Activated CD8-positive, alpha-beta memory T cell treated with anti-CD3 and anti-CD28 coated beads for 36 hours (primary cell): ENCODE measurements at regions not wholly inside any gene's neighbourhood (a gene's known extent, or its start where the extent isn't known, plus 50 kb on each side); places are given as distances from the start of the nearest gene placed in this dataset.
"Not testable (repeated sequence)": the region's sequence is repeated elsewhere in the genome, so short reads cannot be mapped to it uniquely, and the experiment has no call there.

Experiments used
- CTCF ChIA-PET: fragments of 350-600 bp; sonication (Branson Sonifier 250); formaldehyde crosslinking; loops from one replicate; lab custom pipeline; 2021; ENCODE audit warnings: antibody characterized with exemption; lab: Charles Lee
- POLR2A ChIA-PET: fragments of 350-600 bp; sonication (Branson Sonifier 250); formaldehyde crosslinking; loops from one replicate; lab custom pipeline; 2021; ENCODE audit warnings: antibody characterized with exemption; lab: Charles Lee

DNA sequence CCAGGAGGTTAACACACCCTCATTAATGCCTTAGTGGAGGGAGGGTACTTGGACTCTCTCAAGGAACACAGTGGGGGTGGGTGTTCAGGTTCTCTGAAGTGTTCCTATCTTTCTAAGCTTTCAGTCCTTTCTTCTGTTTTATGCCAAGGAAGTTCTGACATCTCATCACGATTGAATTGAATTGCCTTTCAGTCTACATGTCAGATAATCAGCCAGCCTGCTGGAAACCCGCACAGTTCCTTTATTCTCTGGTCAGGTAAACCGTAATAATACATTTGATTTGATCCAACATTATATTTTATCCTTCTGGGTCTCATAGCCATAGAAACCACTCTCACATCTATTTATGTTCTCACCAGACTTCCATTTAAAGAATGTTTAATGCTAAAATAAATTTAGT lies 339.0 kb downstream of the RWDD3 start:
- CTCF ChIA-PET = no interaction called here

DNA sequence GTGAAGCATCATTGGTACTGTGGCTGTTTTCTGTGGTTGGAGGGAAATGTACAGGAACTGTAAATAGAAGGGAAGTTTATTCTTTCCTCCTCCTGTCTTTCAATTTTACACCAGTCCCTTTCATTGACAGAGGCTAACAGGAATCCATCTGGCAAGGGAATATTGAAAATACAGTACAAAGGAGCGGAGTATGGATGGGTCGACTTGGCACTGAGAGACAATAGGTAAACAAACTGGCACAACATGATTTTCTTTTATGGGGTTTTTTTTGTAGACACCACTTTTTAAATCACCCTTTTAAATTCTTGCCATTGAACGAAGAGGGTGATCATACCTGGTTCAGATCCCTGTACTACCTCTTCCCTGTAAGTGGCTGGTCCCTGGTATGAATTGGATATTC lies 341.3 kb downstream of the RWDD3 start:
- ChIA-PET POLR2A (no interaction called here), CTCF (no interaction called here)

More for the DNA sequence above, 339.0 kb downstream of the RWDD3 start:
- POLR2A ChIA-PET = no interaction called here

- ChIA-PET POLR2A (no interaction called here), CTCF (no interaction called here)
Measured at GRCh38 chr1:95578462-95578861, 344.5 kb downstream of the RWDD3 start.

DNA sequence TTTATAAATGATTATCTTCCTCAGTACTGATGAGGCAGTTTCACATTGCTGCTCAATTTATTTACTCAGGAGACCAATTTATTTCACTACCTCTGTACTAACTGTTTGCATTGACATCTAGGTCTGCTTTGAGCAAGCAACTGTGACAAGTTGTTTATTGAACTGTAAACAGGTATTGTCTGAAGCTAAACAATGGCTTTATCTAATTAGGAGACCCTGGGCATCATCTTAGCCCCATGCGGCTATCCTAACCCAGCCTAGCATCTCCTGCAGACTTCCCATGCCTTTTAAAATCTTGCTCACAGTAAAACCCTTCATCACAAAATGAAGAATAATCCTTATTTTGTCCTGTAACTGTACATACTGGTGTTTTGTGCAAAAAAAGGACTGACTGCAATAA lies 348.2 kb downstream of the RWDD3 start:
- ChIA-PET CTCF (no interaction called here), POLR2A (no interaction called here)

DNA sequence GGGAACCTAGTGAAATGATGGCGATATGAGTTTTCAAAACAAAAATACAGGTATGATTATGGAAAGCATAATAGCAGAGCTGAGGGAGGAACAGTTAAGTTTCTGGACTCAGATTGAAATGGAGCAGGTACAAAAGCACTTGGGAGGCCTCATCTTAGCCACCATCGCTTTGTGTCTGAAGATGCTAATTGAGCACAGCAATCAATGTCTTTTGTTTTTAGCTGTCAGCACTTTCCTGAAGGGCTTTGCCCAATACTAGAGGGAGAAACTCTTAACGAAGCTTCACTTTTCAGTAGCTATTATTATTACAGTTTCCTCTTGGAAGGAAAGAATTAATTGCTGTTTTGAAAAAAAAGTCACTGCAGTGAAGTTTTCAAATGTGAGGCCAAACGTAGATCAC lies 348.7 kb downstream of the RWDD3 start:
- CTCF ChIA-PET = no interaction called here
- POLR2A ChIA-PET = no interaction called here

DNA sequence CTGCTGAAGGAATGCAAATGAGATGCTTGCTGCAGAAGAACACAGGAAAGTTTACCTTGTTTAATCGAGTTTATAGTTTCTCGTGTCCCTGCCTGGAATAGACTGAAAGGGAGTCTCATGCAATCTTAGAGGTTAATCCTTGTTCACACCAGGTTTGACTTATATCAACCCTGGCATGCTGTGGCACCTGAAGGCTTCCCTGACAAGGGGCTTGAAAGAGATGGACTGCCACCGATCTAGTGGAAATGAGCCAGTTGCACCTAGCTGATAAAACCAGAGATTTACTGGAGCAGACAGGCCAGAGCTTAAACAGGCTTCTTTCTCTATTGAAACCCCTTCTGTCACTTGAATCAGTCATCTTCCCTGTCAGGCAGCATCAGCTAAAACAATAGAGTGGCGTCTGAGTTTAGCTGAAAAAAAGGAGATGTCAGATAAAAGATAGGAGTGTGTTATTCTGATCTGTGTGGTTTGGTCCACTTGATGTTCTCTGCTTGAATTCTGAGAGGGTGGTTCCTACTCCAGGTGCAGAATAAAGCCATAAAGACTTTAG lies 349.7 kb downstream of the RWDD3 start:
- ChIA-PET POLR2A (no interaction called here), CTCF (no interaction called here)

- ChIA-PET CTCF (no interaction called here), POLR2A (no interaction called here)
Measured at GRCh38 chr1:95584315-95584714, 350.3 kb downstream of the RWDD3 start.

DNA sequence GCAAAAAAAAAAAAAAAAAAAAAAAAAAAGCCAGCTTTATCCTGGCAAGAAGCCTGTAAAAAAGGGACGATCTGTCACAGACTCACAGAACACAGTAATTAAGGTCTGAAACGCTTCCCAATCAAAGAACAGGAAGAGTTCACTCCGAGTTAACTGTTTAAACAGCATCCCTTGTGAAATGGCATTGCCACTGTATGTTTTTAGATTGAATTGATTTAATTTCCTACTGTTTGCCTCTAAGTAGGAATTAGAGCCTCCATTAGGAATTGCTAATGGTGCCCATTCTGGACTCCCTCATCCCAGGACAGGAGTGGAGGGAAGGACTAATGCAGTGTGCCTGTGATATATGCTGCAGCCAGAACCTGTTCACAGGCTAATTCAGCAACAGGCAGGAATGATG lies 370.8 kb downstream of the RWDD3 start:
- ChIA-PET POLR2A (no interaction called here), CTCF (no interaction called here)

GRCh38 chr1:95614197-95614596 lies 380.2 kb downstream of the RWDD3 start:
- ChIA-PET CTCF (no interaction called here), POLR2A (no interaction called here)

GRCh38 chr1:95615421-95615820 lies 381.4 kb downstream of the RWDD3 start:
- POLR2A ChIA-PET = no interaction called here
- CTCF ChIA-PET = no interaction called here

GRCh38 chr1:95620076-95620475 lies 386.1 kb downstream of the RWDD3 start:
- ChIA-PET CTCF (no interaction called here), POLR2A (no interaction called here)

- ChIA-PET CTCF (no interaction called here), POLR2A (no interaction called here)
Measured at GRCh38 chr1:95622609-95623008, 388.6 kb downstream of the RWDD3 start.

DNA sequence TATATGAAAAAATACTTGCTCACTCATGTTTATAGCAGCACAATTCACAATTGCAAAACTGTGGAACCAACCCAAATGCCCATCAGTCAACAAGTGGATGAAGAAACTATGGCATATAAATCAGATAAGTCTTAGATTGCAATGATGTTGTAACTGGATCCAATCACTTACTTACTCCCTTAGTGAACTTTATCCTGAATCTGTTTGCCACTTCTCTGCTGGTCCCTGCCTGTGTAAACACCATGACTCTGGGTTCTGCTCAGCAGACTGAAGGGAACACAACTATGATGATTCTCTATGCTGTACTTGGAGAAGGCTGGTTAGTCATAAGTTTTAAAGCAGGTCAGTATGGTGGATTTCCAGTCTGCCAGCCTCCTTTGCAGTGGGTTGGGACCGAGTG lies 391.2 kb downstream of the RWDD3 start:
- POLR2A ChIA-PET = no interaction called here
- CTCF ChIA-PET = no interaction called here

DNA sequence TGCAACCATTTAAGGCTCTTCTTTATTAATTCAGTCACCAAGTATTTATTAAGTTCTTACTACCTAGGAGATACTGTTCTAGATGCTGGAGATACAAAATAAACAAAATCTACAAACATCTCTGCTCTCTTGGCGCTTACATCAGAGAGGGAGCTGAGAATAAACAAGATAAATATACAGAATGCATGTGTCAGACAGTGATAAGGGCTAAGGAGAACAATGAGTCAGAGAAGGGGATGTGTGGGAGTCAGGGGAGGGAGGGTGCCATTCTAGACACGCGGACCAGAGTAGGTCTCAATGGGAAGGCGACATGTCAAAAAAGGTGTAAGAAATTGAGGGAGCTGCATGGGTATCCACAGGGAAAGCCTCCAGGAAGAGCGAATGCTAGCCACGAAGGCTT lies 393.2 kb downstream of the RWDD3 start:
- POLR2A ChIA-PET = no interaction called here
- CTCF ChIA-PET = no interaction called here

DNA sequence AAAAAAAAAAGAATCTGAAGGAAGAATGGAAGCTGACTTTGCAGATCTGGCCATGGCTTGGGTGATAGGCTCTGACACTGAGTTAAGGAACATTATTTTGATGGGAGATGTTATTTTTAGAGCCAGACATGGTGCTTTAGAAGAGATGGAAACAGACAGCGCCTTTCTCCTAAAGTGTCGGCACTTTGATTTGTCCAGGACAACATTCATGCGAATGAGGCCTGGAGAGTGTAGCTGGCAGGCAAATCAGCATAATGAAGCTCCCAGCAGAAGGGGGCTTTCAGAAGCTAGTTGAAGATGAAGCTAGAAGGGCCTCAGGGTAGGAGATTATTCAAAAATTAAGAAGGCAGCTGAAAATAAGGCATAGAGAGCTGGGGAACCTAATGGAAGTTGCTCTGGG lies 397.7 kb downstream of the RWDD3 start:
- CTCF ChIA-PET = no interaction called here

DNA sequence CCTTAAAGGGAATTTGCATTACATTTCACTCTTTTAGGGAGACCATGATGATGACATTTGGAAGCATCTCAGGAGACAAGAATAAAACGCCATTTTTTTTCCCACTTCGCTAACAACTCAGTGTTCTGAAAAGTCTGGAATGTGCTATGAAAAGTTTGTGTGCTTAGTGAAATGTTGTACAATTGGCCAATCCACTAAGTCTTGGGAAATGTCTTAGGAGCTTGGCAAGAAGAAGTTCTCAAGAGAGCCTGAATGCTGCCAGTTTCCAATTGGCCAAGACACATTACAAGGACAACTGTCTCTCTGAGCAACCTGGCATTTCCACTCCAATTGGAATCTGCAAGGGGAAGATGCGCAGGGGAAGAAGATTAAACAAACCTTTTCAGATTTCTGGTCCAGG lies 401.8 kb downstream of the RWDD3 start:
- ChIA-PET POLR2A (no interaction called here), CTCF (no interaction called here)

More for the DNA sequence above, 397.7 kb downstream of the RWDD3 start:
- POLR2A ChIA-PET = no interaction called here

DNA sequence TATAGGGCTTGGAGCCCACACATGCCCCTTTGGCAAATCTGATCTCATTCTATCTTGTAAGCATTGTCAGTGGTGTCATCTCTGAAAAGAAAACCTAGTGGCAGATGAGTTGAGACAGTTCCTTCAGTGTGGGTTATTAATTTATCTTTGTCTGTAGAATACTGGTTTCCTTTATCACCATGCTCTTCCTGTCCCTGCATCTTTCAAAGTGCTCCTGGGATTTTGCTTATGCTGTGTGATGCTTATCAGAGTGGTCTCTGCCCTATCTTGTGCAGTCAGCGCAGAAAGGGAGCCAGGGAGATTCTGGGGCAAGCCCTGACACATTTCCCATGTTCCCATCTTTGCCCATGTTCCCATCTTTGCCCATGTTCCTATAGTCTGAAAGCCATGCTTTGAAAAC lies 402.9 kb downstream of the RWDD3 start:
- CTCF ChIA-PET = no interaction called here
- POLR2A ChIA-PET = no interaction called here

- POLR2A ChIA-PET = no interaction called here
- CTCF ChIA-PET = no interaction called here
Measured at GRCh38 chr1:95640746-95641145, 406.7 kb downstream of the RWDD3 start.

GRCh38 chr1:95641386-95641785 lies 407.4 kb downstream of the RWDD3 start:
- ChIA-PET CTCF (no interaction called here), POLR2A (no interaction called here)

DNA sequence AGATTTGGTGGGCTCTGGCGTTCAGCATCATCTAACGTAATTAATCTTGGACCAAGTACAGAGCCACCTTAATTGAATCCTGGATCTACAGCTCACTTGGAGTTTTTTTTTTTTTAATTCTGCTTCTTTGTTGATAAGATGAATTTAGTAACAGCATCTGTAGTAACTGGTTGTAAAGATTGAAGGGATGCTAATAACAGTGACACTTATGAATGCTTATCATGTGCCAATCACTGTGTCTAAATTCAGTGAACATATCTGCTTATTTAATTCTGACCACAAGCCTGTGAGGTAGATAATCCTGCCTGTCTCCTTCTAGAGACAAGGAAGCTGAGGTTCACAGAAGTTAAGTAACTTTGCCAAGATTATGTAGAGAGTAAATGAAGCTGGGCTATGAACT lies 408.0 kb downstream of the RWDD3 start:
- ChIA-PET POLR2A (no interaction called here), CTCF (no interaction called here)

GRCh38 chr1:95643071-95643470 lies 409.1 kb downstream of the RWDD3 start:
- ChIA-PET CTCF (no interaction called here), POLR2A (no interaction called here)

- CTCF ChIA-PET, POLR2A ChIA-PET: not testable (repeated sequence)
Measured at GRCh38 chr1:95645126-95645525, 411.1 kb downstream of the RWDD3 start.
